GM12878 (cell line): ENCODE measurements at regions not wholly inside any gene's neighbourhood (a gene's known extent, or its start where the extent isn't known, plus 50 kb on each side); places are given as distances from the start of the nearest gene placed in this dataset.

Experiments used
- ATAC-seq: fragments of 200-7000 bp; cut with Tn5 transposase; 3 replicates; pipeline ENCODE4 v1.9.1; 2020; ENCODE audit warnings: mild to moderate bottlenecking, moderate library complexity
- BruUV-seq: library from RNA; stranded (reverse); fragments of 400-500 nt; replicated peaks from 2 replicates; lab custom pipeline; 2021; lab: Mats Ljungman, UMichigan
- CTCF ChIA-PET: fragments of 300-600 bp; sonication (Branson Sonifier 250); formaldehyde crosslinking; extraction: SDS; loops from one replicate; lab custom pipeline; 2021; ENCODE audit warnings: inconsistent platforms; lab: Yijun Ruan, JAX
- POLR2A ChIA-PET: fragments of 350-600 bp; formaldehyde crosslinking; extraction: SDS; loops from one replicate; lab custom pipeline; 2021; ENCODE audit warnings: inconsistent platforms; lab: Charles Lee
- RAD21 ChIA-PET: fragments of 300-600 bp; sonication (Branson Sonifier 250); formaldehyde crosslinking; loops from one replicate; lab custom pipeline; 2023; ENCODE audit warnings: antibody characterized with exemption; ENCODE audit not compliant: unreplicated experiment; lab: Charles Lee
- SMC1A ChIA-PET: fragments of 300-600 bp; sonication (Branson Sonifier 250); formaldehyde crosslinking; loops from one replicate; lab custom pipeline; 2023; ENCODE audit not compliant: unreplicated experiment, uncharacterized antibody; lab: Charles Lee
- DNase-seq: peaks from one replicate; pipeline ENCODE4 v3.0.0-alpha.2; 2011; ENCODE audit warnings: low read depth, low spot score
- FAIRE-seq: peaks from 3 replicates; lab custom pipeline; 2011; peaks lifted over from hg19 to GRCh38; lab: Jason Lieb, UNC
- H2AFZ ChIP-seq: 2 replicates; pipeline ENCODE4 v1.6.0; 2011; ENCODE audit warnings: low read depth, low read length, control low read depth; ENCODE audit not compliant: control insufficient read depth
- H3K27ac ChIP-seq: 2 replicates; pipeline ENCODE4 v1.5.1; 2011; ENCODE audit warnings: control low read depth; ENCODE audit not compliant: control insufficient read depth, insufficient read depth
- H3K27me3 ChIP-seq, 2 experiments: replicated peaks in 1 of 2; 2 replicates each; pipeline versions ENCODE4 v1.6.0 to v1.6.1; 2011; ENCODE audit warnings: low read length in 1 of 2; ENCODE audit not compliant: control insufficient read depth in 2 of 2, insufficient read depth in 2 of 2
- H3K36me3 ChIP-seq, 2 experiments: 2 replicates each; pipeline ENCODE4 v1.5.1; 2011; ENCODE audit warnings: low read length in 1 of 2; ENCODE audit not compliant: control insufficient read depth in 2 of 2, insufficient read depth in 2 of 2
- H3K4me1 ChIP-seq: 2 replicates; pipeline ENCODE4 v1.6.1; 2011; ENCODE audit warnings: mild to moderate bottlenecking, low read length, moderate library complexity, mixed read lengths; ENCODE audit not compliant: control insufficient read depth, insufficient read depth
- H3K4me2 ChIP-seq: 2 replicates; pipeline ENCODE4 v1.6.0; 2011; ENCODE audit warnings: control low read depth; ENCODE audit not compliant: control insufficient read depth, insufficient read depth
- H3K4me3 ChIP-seq: fragments of 200-600 bp; sonication (generic); 2 replicates; pipeline ENCODE4 v1.5.1; 2016
- H3K79me2 ChIP-seq: 2 replicates; pipeline ENCODE4 v1.6.0; 2011; ENCODE audit warnings: low read length; ENCODE audit not compliant: control insufficient read depth, insufficient read depth
- H3K9ac ChIP-seq: 2 replicates; pipeline ENCODE4 v1.8.0; 2011; ENCODE audit warnings: low read length, control low read depth, mixed read lengths; ENCODE audit not compliant: control insufficient read depth, insufficient read depth
- H3K9me3 ChIP-seq: replicated peaks from 3 replicates; pipeline ENCODE4 v1.5.1; 2011; ENCODE audit warnings: mild to moderate bottlenecking, low read length; ENCODE audit not compliant: control insufficient read depth, insufficient read depth
- H4K20me1 ChIP-seq: 2 replicates; pipeline ENCODE4 v1.6.0; 2011; ENCODE audit not compliant: control insufficient read depth, insufficient read depth
- ATF2 ChIP-seq: IDR thresholded peaks from 2 replicates; pipeline ENCODE4 v1.6.1; 2012; ENCODE audit warnings: low read length, inconsistent platforms
- E2F4 ChIP-seq: IDR thresholded peaks from 2 replicates; pipeline ENCODE4 v1.6.1; 2012; ENCODE audit warnings: low read depth, low read length, improper control_type of control experiment
- ETV6 ChIP-seq, 2 experiments: fragments of 450-650 bp in 1 of 2; IDR thresholded peaks in 1 of 2; conservative IDR thresholded peaks in 1 of 2; 2 replicates each; pipeline ENCODE4 v1.6.1; 2014; ENCODE audit warnings: antibody characterized with exemption in 1 of 2, borderline replicate concordance in 1 of 2, low read depth in 1 of 2, mild to moderate bottlenecking in 1 of 2, moderate library complexity in 1 of 2
- EZH2 ChIP-seq: IDR thresholded peaks from 2 replicates; pipeline ENCODE4 v1.6.1; 2012; ENCODE audit warnings: low read depth, mild to moderate bottlenecking, control low read depth, inconsistent platforms, low read length, borderline replicate concordance; ENCODE audit not compliant: control insufficient read depth
- IKZF1 ChIP-seq: fragments of 450-650 bp; conservative IDR thresholded peaks from 2 replicates; pipeline ENCODE4 v1.6.1; 2017; ENCODE audit warnings: antibody characterized with exemption, mild to moderate bottlenecking
- IKZF2 ChIP-seq, 2 experiments: fragments of 450-650 bp; IDR thresholded peaks; 2 replicates each; pipeline ENCODE4 v1.6.1; 2017; ENCODE audit warnings: mild to moderate bottlenecking in 2 of 2, moderate library complexity in 2 of 2
- JUNB ChIP-seq: IDR thresholded peaks from 2 replicates; pipeline ENCODE4 v1.6.1; 2016; ENCODE audit warnings: antibody characterized with exemption, mild to moderate bottlenecking
- NR2F1 ChIP-seq: fragments of 450-650 bp; conservative IDR thresholded peaks from 2 replicates; pipeline ENCODE4 v1.6.1; 2017; ENCODE audit warnings: mild to moderate bottlenecking
- ZNF592 ChIP-seq: fragments of 450-650 bp; IDR thresholded peaks from 2 replicates; pipeline ENCODE4 v1.6.1; 2017; ENCODE audit warnings: mild to moderate bottlenecking, moderate library complexity
- WGBS: methylation state at CpG from one replicate; pipeline ENCODE4 v1.1.6; 2016; ENCODE audit warnings: low lambda C conversion rate; ENCODE audit not compliant: insufficient replicate concordance, insufficient coverage; ENCODE audit errors: missing lambda C conversion rate; 5-methylcytosine and 5-hydroxymethylcytosine counted together
- in situ Hi-C: fragments of 300-500 bp; cut with MboI; formaldehyde crosslinking; loops from 9 replicates; pipeline ENCODE4 v1.14.3; 2018; ENCODE audit warnings: mixed read lengths
- intact Hi-C: fragments of 100-400 bp; cut with micrococcal nuclease; formaldehyde crosslinking; loops from one replicate; pipeline ENCODE4 v1.14.2; 2022; ENCODE audit not compliant: unreplicated experiment

- no peak for TF ChIP-seq EZH2
- TF ChIP-seq ATF2 = peak; percentile 63; the same call in 1 of the 2 replicates
- TF ChIP-seq E2F4 = no peak
- TF ChIP-seq, all 136 proteins: peak for 21
These were observed 804.0 kb downstream of the C6orf118 start (continued) for GRCh38 chr6:164505425-164505824.

GRCh38 chr6:164502833-164503232 is 806.6 kb downstream of the C6orf118 start:
- no peak overlapping the region for H3K4me2 ChIP-seq
- FAIRE-seq = no peak
- WGBS = 3% methylated on average over 6 of the region's 6 CpGs

More at GRCh38 chr6:164502833-164503232, 806.6 kb downstream of the C6orf118 start:
- POLR2A ChIA-PET = interaction anchor here (0.8 kb wide), 1 partner anchor 18 kb away, joined by 3 read pairs; no protein-coding TSS in a partner anchor
- DNase-seq = peak; percentile 19
- in situ Hi-C loops = no loop called here
- CTCF ChIA-PET = interaction anchor here (1.2 to 1.3 kb wide), 2 partner anchors 29 to 110 kb away, joined by 3 read pairs; no protein-coding TSS in a partner anchor
- H3K79me2 ChIP-seq = no peaks in the 10 kb centered on the region
- BruUV-seq = no TSS peak
- H4K20me1 ChIP-seq = no peaks in the 10 kb centered on the region
- H3K4me1 ChIP-seq = no peaks in the 10 kb centered on the region
- no peak overlapping the region for H3K27ac ChIP-seq
- RAD21 ChIA-PET = interaction anchor here (1.3 kb wide), 1 partner anchor 29 kb away, joined by 4 read pairs; no protein-coding TSS in a partner anchor
- H3K9me3 ChIP-seq = no peaks in the 10 kb centered on the region; the same call in 2 of the 3 replicates
- no peak overlapping the region for H2AFZ ChIP-seq
- peak; percentile 19 for ATAC-seq
- peak; percentile 51; the same call in 1 of the 2 replicates for TF ChIP-seq NR2F1
- TF ChIP-seq IKZF1 = peak; percentile 41; the same call in 1 of the 2 replicates
- TF ChIP-seq ZNF592 = no peak
- TF ChIP-seq ETV6 (conservative IDR thresholded peaks at IDR 0.05 in 1 of 2, IDR thresholded peaks at IDR 0.05 in 1 of 2; ENCODE audit: borderline replicate concordance in 1 of 2, low read depth in 1 of 2) = peak in 1 of 2 experiments; percentile 41; a peak in 1 of 4 replicates
- no peak for TF ChIP-seq JUNB
- TF ChIP-seq IKZF2 (IDR thresholded peaks at IDR 0.05) = peak in 1 of 2 experiments; percentile 25; a peak in 2 of 4 replicates
- H3K4me3 ChIP-seq = no peak overlapping the region
- H3K9ac ChIP-seq = no peak overlapping the region
- no peaks in the 10 kb centered on the region for H3K27me3 ChIP-seq
- SMC1A ChIA-PET = interaction anchor here (0.6 to 1.5 kb wide), 5 partner anchors 18 to 110 kb away, joined by 3 to 5 read pairs (median 4); no protein-coding TSS in a partner anchor
- intact Hi-C loops = no loop called here
- no peaks in the 10 kb centered on the region for H3K36me3 ChIP-seq
